GM21529 (cell line): ENCODE measurements at regions not wholly inside any gene's neighbourhood (a gene's known extent, or its start where the extent isn't known, plus 50 kb on each side); places are given as distances from the start of the nearest gene placed in this dataset.

Experiments
- ATAC-seq: cut with Tn5 transposase; IDR thresholded peaks from one replicate; pipeline ENCODE4 v1.9.1; 2021; ENCODE audit not compliant: unreplicated experiment

GRCh38 chr4:18538121-18538520 lies 516.6 kb upstream of the LCORL start:
- ATAC-seq, result no peak

- no peak for ATAC-seq
These were observed 514.9 kb upstream of the LCORL start for GRCh38 chr4:18536428-18536827.

GRCh38 chr4:18535948-18536347 lies 514.4 kb upstream of the LCORL start:
- ATAC-seq, result no peak

- ATAC-seq, result no peak
These were observed 511.8 kb upstream of the LCORL start for GRCh38 chr4:18533262-18533775.

- ATAC-seq, result no peak
These were observed 510.2 kb upstream of the LCORL start for GRCh38 chr4:18531731-18532130.

GRCh38 chr4:18529482-18529881 lies 507.9 kb upstream of the LCORL start:
- no peak for ATAC-seq

GRCh38 chr4:18524667-18525066 lies 503.1 kb upstream of the LCORL start:
- no peak for ATAC-seq

- no peak for ATAC-seq
These were observed 496.5 kb upstream of the LCORL start for GRCh38 chr4:18518098-18518497.

GRCh38 chr4:18513861-18514260 lies 492.3 kb upstream of the LCORL start:
- no peak for ATAC-seq

- ATAC-seq, result no peak
These were observed 491.2 kb upstream of the LCORL start for GRCh38 chr4:18512718-18513117.

GRCh38 chr4:18511727-18512126 lies 490.2 kb upstream of the LCORL start:
- no peak for ATAC-seq

GRCh38 chr4:18508786-18509185 lies 487.2 kb upstream of the LCORL start:
- ATAC-seq, result no peak

- no peak for ATAC-seq
These were observed 459.4 kb upstream of the LCORL start for GRCh38 chr4:18480928-18481327.

GRCh38 chr4:18480342-18480741 lies 458.8 kb upstream of the LCORL start:
- no peak for ATAC-seq

GRCh38 chr4:18479825-18480224 lies 458.3 kb upstream of the LCORL start:
- no peak for ATAC-seq

GRCh38 chr4:18463987-18464559 lies 442.5 kb upstream of the LCORL start:
- no peak for ATAC-seq

- no peak for ATAC-seq
These were observed 436.9 kb upstream of the LCORL start for GRCh38 chr4:18458465-18458864.

- no peak for ATAC-seq
These were observed 432.8 kb upstream of the LCORL start for GRCh38 chr4:18454349-18454748.

- ATAC-seq, result no peak
These were observed 423.6 kb upstream of the LCORL start for GRCh38 chr4:18445110-18445509.

GRCh38 chr4:18444206-18444605 lies 422.7 kb upstream of the LCORL start:
- ATAC-seq, result no peak

GRCh38 chr4:18442957-18443356 lies 421.4 kb upstream of the LCORL start:
- no peak for ATAC-seq

GRCh38 chr4:18441676-18442075 lies 420.1 kb upstream of the LCORL start:
- ATAC-seq, result no peak

- ATAC-seq, result no peak
These were observed 419.6 kb upstream of the LCORL start for GRCh38 chr4:18441203-18441590.
